ENCODE measurements at regions not wholly inside any gene's neighbourhood (a gene's known extent, or its start where the extent isn't known, plus 50 kb on each side); places are given as distances from the start of the nearest gene placed in this dataset.
"Not testable (repeated sequence)": the region's sequence is repeated elsewhere in the genome, so short reads cannot be mapped to it uniquely, and the experiment has no call there.

- no peaks in the 10 kb centered on the region for H3K36me3 ChIP-seq
- WGBS, 2 donors = 36 to 53% methylated on average over 6 of the region's 6 CpGs
- H3K4me3 ChIP-seq = no peak overlapping the region
- no peaks in the 10 kb centered on the region for H3K4me1 ChIP-seq
- no peak for TF ChIP-seq POLR2A (IDR thresholded peaks at IDR 0.05)
- no peak for TF ChIP-seq CTCF (IDR thresholded peaks at IDR 0.05)
- no peak for DNase-seq
- H3K27ac ChIP-seq = no peak overlapping the region
- H3K9me3 ChIP-seq = no peaks in the 10 kb centered on the region
- H3K27me3 ChIP-seq = no peaks in the 10 kb centered on the region
- intact Hi-C loops (cut with DNase I) = no loop called here
These were observed 414.3 kb upstream of the NR5A2 start for GRCh38 chr1:199612976-199613774.

DNA sequence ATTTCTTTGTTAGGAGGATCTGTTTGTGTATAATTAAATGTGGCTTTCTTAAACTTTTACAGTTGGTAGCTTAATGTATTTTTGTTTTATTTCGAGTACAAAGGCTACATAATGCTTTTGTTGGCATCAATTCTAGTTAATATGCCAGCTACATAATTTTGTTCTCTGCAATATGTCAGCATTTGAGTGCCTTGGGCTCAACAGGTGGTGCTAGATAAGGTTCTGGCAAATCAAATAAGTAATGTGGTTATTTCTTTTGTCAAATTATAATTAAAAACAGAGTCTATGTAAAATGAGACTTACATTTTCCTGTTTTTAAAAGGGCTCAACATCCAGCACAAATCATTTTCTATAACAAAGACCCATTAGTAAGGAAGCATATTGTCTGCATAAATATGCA lies 410.6 kb upstream of the NR5A2 start:
- Histone ChIP-seq H3K4me1 (no peaks in the 10 kb centered on the region), H3K9me3 (no peaks in the 10 kb centered on the region), H3K27ac (no peak overlapping the region), H3K36me3 (no peaks in the 10 kb centered on the region), H3K4me3 (no peak overlapping the region), H3K27me3 (no peaks in the 10 kb centered on the region)
- no peak for DNase-seq
- intact Hi-C loops (cut with DNase I) = no loop called here
- WGBS, 2 donors = 16 to 33% methylated on average over 1 of the region's 1 CpG
- TF ChIP-seq POLR2A (IDR thresholded peaks at IDR 0.05) = no peak
- no peak for TF ChIP-seq CTCF (IDR thresholded peaks at IDR 0.05)

GRCh38 chr1:199619223-199619622 lies 408.3 kb upstream of the NR5A2 start:
- no peaks in the 10 kb centered on the region for H3K9me3 ChIP-seq
- intact Hi-C loops (cut with DNase I) = no loop called here
- 80 to 82% methylated on average over 4 of the region's 4 CpGs for WGBS, 2 donors

DNA sequence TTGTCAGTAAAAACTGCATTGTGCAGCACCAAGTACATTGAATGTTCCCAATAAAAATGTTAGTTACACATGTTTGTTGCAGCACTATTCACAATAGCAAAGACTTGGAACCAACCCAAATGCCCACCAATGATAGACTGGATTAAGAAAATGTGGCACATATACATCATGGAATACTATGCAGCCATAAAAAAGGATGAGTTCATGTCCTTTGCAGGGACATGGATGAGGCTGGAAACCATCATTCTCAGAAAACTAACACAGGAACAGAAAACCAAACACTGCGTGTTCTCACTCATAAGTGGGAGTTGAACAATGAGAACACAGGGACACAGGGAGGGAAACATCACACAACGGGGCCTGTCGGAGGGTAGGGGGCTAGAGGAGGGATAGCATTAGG lies 401.3 kb upstream of the NR5A2 start:
- DNase-seq; H3K9me3 ChIP-seq; H3K4me1 ChIP-seq; H3K36me3 ChIP-seq; H3K27me3 ChIP-seq; intact Hi-C loops (cut with DNase I); H3K4me3 ChIP-seq; H3K27ac ChIP-seq: not testable (repeated sequence)
- 94% methylated on average over 3 of the region's 3 CpGs for WGBS, 2 donors

More at GRCh38 chr1:199619223-199619622, 408.3 kb upstream of the NR5A2 start:
- Histone ChIP-seq H3K4me3 (no peak overlapping the region), H3K27me3 (no peaks in the 10 kb centered on the region), H3K27ac (no peak overlapping the region), H3K36me3 (no peaks in the 10 kb centered on the region), H3K4me1 (no peaks in the 10 kb centered on the region)
- DNase-seq = no peak
- TF ChIP-seq CTCF (IDR thresholded peaks at IDR 0.05) (no peak), POLR2A (IDR thresholded peaks at IDR 0.05) (no peak)

- DNase-seq = no peak
- TF ChIP-seq CTCF (IDR thresholded peaks at IDR 0.05) (no peak), POLR2A (IDR thresholded peaks at IDR 0.05) (no peak)
- Histone ChIP-seq H3K36me3 (no peaks in the 10 kb centered on the region), H3K9me3 (no peaks in the 10 kb centered on the region), H3K27ac (no peak overlapping the region), H3K4me1 (no peaks in the 10 kb centered on the region), H3K27me3 (no peaks in the 10 kb centered on the region), H3K4me3 (no peak overlapping the region)
- 59 to 72% methylated on average over 4 of the region's 4 CpGs for WGBS, 2 donors
- intact Hi-C loops (cut with DNase I) = no loop called here
These were observed 397.9 kb upstream of the NR5A2 start for GRCh38 chr1:199629624-199630023.

DNA sequence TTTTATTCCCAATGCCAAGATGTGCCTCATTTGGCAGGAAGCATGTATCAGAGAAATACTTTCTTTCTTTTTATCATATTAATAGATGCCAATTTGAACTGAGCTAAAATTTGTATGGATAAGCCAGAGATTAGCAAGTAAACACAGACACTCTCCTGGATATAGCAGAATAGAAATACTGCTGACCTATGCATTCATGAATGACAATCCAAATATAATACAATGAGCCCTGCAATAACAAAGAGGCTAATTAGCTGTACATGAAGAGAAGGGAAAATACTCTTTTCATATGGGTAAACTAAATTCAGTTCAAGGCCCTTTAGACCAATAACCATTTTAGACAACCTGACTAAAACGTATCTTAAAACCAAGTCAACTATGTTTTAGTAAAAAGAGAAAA lies 388.1 kb upstream of the NR5A2 start:
- Histone ChIP-seq H3K27ac (no peak overlapping the region), H3K4me1 (no peaks in the 10 kb centered on the region), H3K4me3 (no peak overlapping the region), H3K27me3 (no peaks in the 10 kb centered on the region), H3K36me3 (no peaks in the 10 kb centered on the region), H3K9me3 (no peaks in the 10 kb centered on the region)
- no peak for TF ChIP-seq CTCF (IDR thresholded peaks at IDR 0.05)
- no peak for TF ChIP-seq POLR2A (IDR thresholded peaks at IDR 0.05)
- WGBS, 2 donors = 48 to 57% methylated on average over 1 of the region's 1 CpG
- intact Hi-C loops (cut with DNase I) = no loop called here
- DNase-seq = no peak
